CMK (cell line): ENCODE measurements at regions not wholly inside any gene's neighbourhood (a gene's known extent, or its start where the extent isn't known, plus 50 kb on each side); places are given as distances from the start of the nearest gene placed in this dataset.

Experiments used
- DNase-seq: peaks from one replicate; pipeline ENCODE4 v3.0.0-alpha.2; 2010; ENCODE audit warnings: low read depth

- no peak for DNase-seq
These were observed 83.0 kb upstream of the DUSP5 start for GRCh38 chr10:110414548-110415309.

GRCh38 chr10:110415809-110416208 lies 81.9 kb upstream of the DUSP5 start:
- DNase-seq: peak; percentile 24

GRCh38 chr10:110416776-110417711 lies 80.7 kb upstream of the DUSP5 start:
- no peak for DNase-seq

GRCh38 chr10:110418218-110418617 lies 79.5 kb upstream of the DUSP5 start:
- no peak for DNase-seq

GRCh38 chr10:110419265-110419664 lies 78.4 kb upstream of the DUSP5 start:
- DNase-seq: no peak

- DNase-seq: no peak
These were observed 77.1 kb upstream of the DUSP5 start for GRCh38 chr10:110420401-110421193.

GRCh38 chr10:110421512-110422138 lies 76.1 kb upstream of the DUSP5 start:
- peak; percentile 15 for DNase-seq

- DNase-seq: no peak
These were observed 75.2 kb upstream of the DUSP5 start for GRCh38 chr10:110422548-110422947.

- DNase-seq: no peak
These were observed 74.1 kb upstream of the DUSP5 start for GRCh38 chr10:110423650-110424049.

- no peak for DNase-seq
These were observed 71.9 kb upstream of the DUSP5 start for GRCh38 chr10:110425684-110426293.

GRCh38 chr10:110426294-110427181 lies 71.2 kb upstream of the DUSP5 start:
- DNase-seq: no peak

GRCh38 chr10:110429301-110429700 lies 68.4 kb upstream of the DUSP5 start:
- DNase-seq: no peak

GRCh38 chr10:110430340-110431273 lies 67.1 kb upstream of the DUSP5 start:
- no peak for DNase-seq

GRCh38 chr10:110431659-110432058 lies 66.0 kb upstream of the DUSP5 start:
- no peak for DNase-seq

GRCh38 chr10:110432084-110432483 lies 65.6 kb upstream of the DUSP5 start:
- no peak for DNase-seq

GRCh38 chr10:110432814-110433565 lies 64.7 kb upstream of the DUSP5 start:
- no peak for DNase-seq

GRCh38 chr10:110433740-110434139 lies 64.0 kb upstream of the DUSP5 start:
- no peak for DNase-seq

GRCh38 chr10:110434489-110435096 lies 63.1 kb upstream of the DUSP5 start:
- DNase-seq: no peak
